Breast epithelium (tissue), 3 donors: ENCODE measurements at regions not wholly inside any gene's neighbourhood (a gene's known extent, or its start where the extent isn't known, plus 50 kb on each side); places are given as distances from the start of the nearest gene placed in this dataset.

Source experiments
- CTCF ChIP-seq, 3 donors: fragments of 450-650 bp; IDR thresholded peaks; one replicate each; pipeline ENCODE4 v1.5.1; 2016 to 2017; ENCODE audit warnings: antibody characterized with exemption in 3 of 3, mild to moderate bottlenecking in 3 of 3, moderate library complexity in 3 of 3
- POLR2A ChIP-seq: fragments of 450-650 bp; IDR thresholded peaks from one replicate; pipeline ENCODE4 v1.6.1; 2016; ENCODE audit warnings: antibody characterized with exemption, mild to moderate bottlenecking, moderate library complexity

DNA sequence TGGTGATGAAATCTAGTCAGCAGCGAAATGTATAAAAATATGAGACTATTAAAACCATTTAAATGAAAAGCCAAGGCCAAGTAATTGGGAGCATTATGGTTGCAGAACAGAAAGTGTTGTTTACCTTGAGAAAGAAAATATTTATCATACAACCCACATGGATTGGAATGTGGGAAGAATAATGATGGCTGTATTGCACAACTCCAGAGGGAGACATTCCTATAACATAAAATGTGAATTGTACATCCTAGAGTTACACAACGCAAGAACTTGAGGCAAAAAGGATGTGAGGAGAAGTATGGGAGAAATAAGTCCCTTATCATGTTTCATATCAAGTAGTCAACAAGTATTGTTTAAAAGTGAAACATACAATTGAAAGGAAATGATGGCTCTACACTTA lies 1014.0 kb upstream of the SEMA6A start:
- TF ChIP-seq POLR2A (no peak), CTCF (IDR thresholded peaks at IDR 0.05) (no peak)
